Common myeloid progenitor, CD34-positive (primary cell): ENCODE measurements at regions not wholly inside any gene's neighbourhood (a gene's known extent, or its start where the extent isn't known, plus 50 kb on each side); places are given as distances from the start of the nearest gene placed in this dataset.

ENCODE experiments used
- CTCF ChIA-PET: fragments of 350-600 bp; sonication (Branson Sonifier 250); formaldehyde crosslinking; loops from one replicate; lab custom pipeline; 2021; ENCODE audit warnings: antibody characterized with exemption; lab: Charles Lee
- POLR2A ChIA-PET: fragments of 350-600 bp; sonication (Branson Sonifier 250); formaldehyde crosslinking; loops from one replicate; lab custom pipeline; 2021; ENCODE audit warnings: antibody characterized with exemption; lab: Charles Lee
- DNase-seq, 3 donors: peaks; one replicate each; pipeline versions ENCODE4 v3.0.0 to v3.0.0-alpha.2; 2013
- H3K27ac ChIP-seq, 2 experiments: 1 replicate in 1 of 2; 2 replicates in 1 of 2; pipeline ENCODE4 v1.7.0; 2013; ENCODE audit warnings: inconsistent platforms in 2 of 2, low read length in 2 of 2, mild to moderate bottlenecking in 2 of 2, low read depth in 1 of 2, moderate library complexity in 1 of 2; ENCODE audit not compliant: severe bottlenecking in 2 of 2, insufficient read depth in 1 of 2, poor library complexity in 1 of 2
- H3K27me3 ChIP-seq, 5 experiments: replicated peaks in 2 of 5; 1 replicate in 3 of 5; 2 replicates in 2 of 5; pipeline versions ENCODE4 v1.6.1 to v1.7.0; 2013; ENCODE audit warnings: low read length in 4 of 5, mild to moderate bottlenecking in 2 of 5, moderate library complexity in 2 of 5, inconsistent platforms in 1 of 5; ENCODE audit not compliant: insufficient read depth in 5 of 5, control insufficient read depth in 4 of 5
- H3K36me3 ChIP-seq, 4 experiments: 1 replicate in 2 of 4; 2 replicates in 2 of 4; pipeline versions ENCODE4 v1.6.1 to v1.7.0; 2013; ENCODE audit warnings: low read length in 3 of 4, control low read depth in 1 of 4, mild to moderate bottlenecking in 1 of 4; ENCODE audit not compliant: control insufficient read depth in 4 of 4, insufficient read depth in 4 of 4
- H3K4me1 ChIP-seq, 4 experiments: 1 replicate in 3 of 4; 2 replicates in 1 of 4; pipeline versions ENCODE4 v1.6.1 to v1.7.1; 2013; ENCODE audit warnings: low read length in 3 of 4, mild to moderate bottlenecking in 3 of 4, control low read depth in 1 of 4, inconsistent platforms in 1 of 4, moderate library complexity in 1 of 4; ENCODE audit not compliant: control insufficient read depth in 4 of 4, insufficient read depth in 4 of 4; ENCODE audit errors: control extremely low read depth in 1 of 4
- H3K4me3 ChIP-seq, 7 experiments: 1 replicate in 4 of 7; 2 replicates in 3 of 7; pipeline versions ENCODE4 v1.5.1 to v1.7.0; 2013; ENCODE audit warnings: mild to moderate bottlenecking in 7 of 7, low read length in 6 of 7, moderate library complexity in 6 of 7, inconsistent platforms in 2 of 7, low read depth in 2 of 7, control low read depth in 1 of 7; ENCODE audit not compliant: insufficient read depth in 4 of 7, control insufficient read depth in 1 of 7; ENCODE audit errors: extremely low read depth in 1 of 7
- H3K9me3 ChIP-seq, 5 experiments: 1 replicate in 4 of 5; 2 replicates in 1 of 5; pipeline versions ENCODE4 v1.6.1 to v1.7.1; 2013; ENCODE audit warnings: low read length in 4 of 5, mild to moderate bottlenecking in 2 of 5, inconsistent platforms in 1 of 5, low read depth in 1 of 5, moderate library complexity in 1 of 5; ENCODE audit not compliant: control insufficient read depth in 4 of 5, insufficient read depth in 2 of 5; ENCODE audit errors: control extremely low read depth in 1 of 5
- WGBS: methylation state at CpG from one replicate; pipeline ENCODE4 v1.1.5; 2013; ENCODE audit not compliant: insufficient coverage; 5-methylcytosine and 5-hydroxymethylcytosine counted together

GRCh38 chr4:38582889-38583470 lies 81.0 kb upstream of the KLF3 start:
- Histone ChIP-seq H3K27ac (no peak overlapping the region), H3K9me3 (peaks cover 0 to 4% (median 0%) of the 10 kb centered on the region in 5 experiments), H3K4me1 (peaks cover 4 to 28% (median 15%) of the 10 kb centered on the region in 4 experiments), H3K4me3 (no peak overlapping the region), H3K36me3 (no peaks in the 10 kb centered on the region), H3K27me3 (no peaks in the 10 kb centered on the region)
- POLR2A ChIA-PET: no interaction called here
- DNase-seq: peak in 2 of 3 donors; percentile 20 to 26
- WGBS: 50% methylated on average over 1 of the region's 3 CpGs
- CTCF ChIA-PET: interaction anchor here (1.2 kb wide), 1 partner anchor 21 kb away, joined by 3 read pairs; no protein-coding TSS in a partner anchor

GRCh38 chr4:38585871-38586270 lies 78.1 kb upstream of the KLF3 start:
- DNase-seq: peak; percentile 7 to 45 (median 33)
- ChIA-PET CTCF (interaction anchor here (0.8 kb wide), 1 partner anchor 517 kb away, joined by 3 read pairs; no protein-coding TSS in a partner anchor), POLR2A (interaction anchor here (0.9 kb wide), 1 partner anchor 56 kb away, joined by 4 read pairs; no protein-coding TSS in a partner anchor)
- no peak overlapping the region for H3K27ac ChIP-seq
- H3K4me3 ChIP-seq: peak overlapping the region in 1 of 7 experiments; percentile 11
- H3K27me3 ChIP-seq: no peaks in the 10 kb centered on the region
- no CpG with 5 or more reads among the region's 1 CpG for WGBS
- H3K36me3 ChIP-seq: no peaks in the 10 kb centered on the region
- H3K9me3 ChIP-seq: peaks cover 0 to 2% (median 0%) of the 10 kb centered on the region in 5 experiments
- peaks cover 4 to 28% (median 15%) of the 10 kb centered on the region in 4 experiments for H3K4me1 ChIP-seq

- Histone ChIP-seq H3K4me1 (peaks cover 4 to 28% (median 15%) of the 10 kb centered on the region in 4 experiments), H3K4me3 (no peak overlapping the region)
These were observed 76.9 kb upstream of the KLF3 start for GRCh38 chr4:38587106-38587505.

GRCh38 chr4:38590046-38590445 lies 74.0 kb upstream of the KLF3 start:
- 100% methylated on average over 4 of the region's 4 CpGs for WGBS

More at GRCh38 chr4:38587106-38587505, 76.9 kb upstream of the KLF3 start:
- no peaks in the 10 kb centered on the region for H3K27me3 ChIP-seq
- no peak overlapping the region for H3K27ac ChIP-seq
- ChIA-PET POLR2A (no interaction called here), CTCF (no interaction called here)
- H3K9me3 ChIP-seq: peaks cover 0 to 3% (median 0%) of the 10 kb centered on the region in 5 experiments
- peak in 2 of 3 donors; percentile 53 to 62 for DNase-seq
- no peaks in the 10 kb centered on the region for H3K36me3 ChIP-seq

GRCh38 chr4:38591617-38592337 lies 72.2 kb upstream of the KLF3 start:
- DNase-seq: no peak
- Histone ChIP-seq H3K4me1 (peaks cover 0 to 8% (median 7%) of the 10 kb centered on the region in 4 experiments), H3K27ac (no peak overlapping the region), H3K36me3 (no peaks in the 10 kb centered on the region), H3K27me3 (no peaks in the 10 kb centered on the region), H3K4me3 (no peak overlapping the region), H3K9me3 (peaks cover 0 to 3% (median 0%) of the 10 kb centered on the region in 5 experiments)
- WGBS: 95% methylated on average over 6 of the region's 10 CpGs
- ChIA-PET CTCF (no interaction called here), POLR2A (no interaction called here)

More at GRCh38 chr4:38590046-38590445, 74.0 kb upstream of the KLF3 start:
- no peak for DNase-seq
- H3K9me3 ChIP-seq: peaks cover 0 to 3% (median 0%) of the 10 kb centered on the region in 5 experiments
- H3K4me3 ChIP-seq: no peak overlapping the region
- no peaks in the 10 kb centered on the region for H3K36me3 ChIP-seq
- H3K27ac ChIP-seq: no peak overlapping the region
- ChIA-PET POLR2A (no interaction called here), CTCF (no interaction called here)
- no peaks in the 10 kb centered on the region for H3K27me3 ChIP-seq
- H3K4me1 ChIP-seq: peaks cover 4 to 22% (median 15%) of the 10 kb centered on the region in 4 experiments

- H3K27me3 ChIP-seq: no peaks in the 10 kb centered on the region
- H3K36me3 ChIP-seq: peaks cover 0 to 3% (median under 1%) of the 10 kb centered on the region in 4 experiments
- peaks cover 2 to 11% (median 7%) of the 10 kb centered on the region in 4 experiments for H3K4me1 ChIP-seq
- CTCF ChIA-PET: interaction anchor here (1.0 kb wide), 1 partner anchor 15 kb away, joined by 3 read pairs; no protein-coding TSS in a partner anchor
- POLR2A ChIA-PET: no interaction called here
- H3K9me3 ChIP-seq: peaks cover 0 to 9% (median 3%) of the 10 kb centered on the region in 5 experiments
- no peak for DNase-seq
- no CpG with 5 or more reads among the region's 3 CpGs for WGBS
- H3K4me3 ChIP-seq: no peak overlapping the region
- no peak overlapping the region for H3K27ac ChIP-seq
These were observed 65.5 kb upstream of the KLF3 start for GRCh38 chr4:38598489-38598888.
